Peyer's patch (tissue), 4 donors: ENCODE measurements at regions not wholly inside any gene's neighbourhood (a gene's known extent, or its start where the extent isn't known, plus 50 kb on each side); places are given as distances from the start of the nearest gene placed in this dataset.

ENCODE experiments used
- POLR2A ChIP-seq, 2 donors: fragments of 450-650 bp; IDR thresholded peaks; one replicate each; pipeline ENCODE4 v1.5.1; 2017; ENCODE audit warnings: antibody characterized with exemption in 2 of 2, mild to moderate bottlenecking in 2 of 2, moderate library complexity in 2 of 2
- TF ChIP-seq, protein P1 (sequence below), 6 experiments: fragments of 450-650 bp in 4 of 6; fragments of 200-600 bp in 2 of 6; sonication (generic) in 1 of 6; IDR thresholded peaks; one replicate each; pipeline ENCODE4 v1.5.1; 2017 to 2019; ENCODE audit warnings: antibody characterized with exemption in 6 of 6, mild to moderate bottlenecking in 3 of 6, moderate library complexity in 1 of 6

GRCh38 chr13:80671773-80672172, 330.8 kb upstream of the SPRY2 start:
- TF ChIP-seq, protein P1, sequence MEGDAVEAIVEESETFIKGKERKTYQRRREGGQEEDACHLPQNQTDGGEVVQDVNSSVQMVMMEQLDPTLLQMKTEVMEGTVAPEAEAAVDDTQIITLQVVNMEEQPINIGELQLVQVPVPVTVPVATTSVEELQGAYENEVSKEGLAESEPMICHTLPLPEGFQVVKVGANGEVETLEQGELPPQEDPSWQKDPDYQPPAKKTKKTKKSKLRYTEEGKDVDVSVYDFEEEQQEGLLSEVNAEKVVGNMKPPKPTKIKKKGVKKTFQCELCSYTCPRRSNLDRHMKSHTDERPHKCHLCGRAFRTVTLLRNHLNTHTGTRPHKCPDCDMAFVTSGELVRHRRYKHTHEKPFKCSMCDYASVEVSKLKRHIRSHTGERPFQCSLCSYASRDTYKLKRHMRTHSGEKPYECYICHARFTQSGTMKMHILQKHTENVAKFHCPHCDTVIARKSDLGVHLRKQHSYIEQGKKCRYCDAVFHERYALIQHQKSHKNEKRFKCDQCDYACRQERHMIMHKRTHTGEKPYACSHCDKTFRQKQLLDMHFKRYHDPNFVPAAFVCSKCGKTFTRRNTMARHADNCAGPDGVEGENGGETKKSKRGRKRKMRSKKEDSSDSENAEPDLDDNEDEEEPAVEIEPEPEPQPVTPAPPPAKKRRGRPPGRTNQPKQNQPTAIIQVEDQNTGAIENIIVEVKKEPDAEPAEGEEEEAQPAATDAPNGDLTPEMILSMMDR (IDR thresholded peaks at IDR 0.05): no peak
- no peak for TF ChIP-seq POLR2A (IDR thresholded peaks at IDR 0.05)
